Prostate gland (tissue), 2 donors: ENCODE measurements at regions not wholly inside any gene's neighbourhood (a gene's known extent, or its start where the extent isn't known, plus 50 kb on each side); places are given as distances from the start of the nearest gene placed in this dataset.

Experiments
- DNase-seq: peaks from one replicate; pipeline ENCODE4 v3.0.0-alpha.2; 2019; ENCODE audit warnings: low spot score
- H3K27ac ChIP-seq, 2 donors: fragments of 200-600 bp; sonication (generic); 2 replicates each; pipeline ENCODE4 v1.5.1; 2017 to 2019
- H3K27me3 ChIP-seq: fragments of 200-600 bp; sonication (generic); replicated peaks from 2 replicates; pipeline ENCODE4 v1.5.1; 2019; ENCODE audit not compliant: insufficient read depth
- H3K36me3 ChIP-seq, 2 donors: fragments of 200-600 bp; sonication (generic); 1 replicate in 1 of 2; 2 replicates in 1 of 2; pipeline versions ENCODE4 v1.5.1 to v1.8.1; 2017 to 2019
- H3K4me1 ChIP-seq: fragments of 200-600 bp; sonication (generic); replicated peaks from 2 replicates; pipeline ENCODE4 v1.5.1; 2019
- H3K4me3 ChIP-seq, 2 donors: fragments of 200-600 bp; sonication (generic); 2 replicates each; pipeline ENCODE4 v1.5.1; 2017 to 2019
- H3K9me3 ChIP-seq: fragments of 200-600 bp; sonication (generic); 2 replicates; pipeline ENCODE4 v1.5.1; 2017
- POLR2A ChIP-seq: fragments of 450-650 bp; IDR thresholded peaks from one replicate; pipeline ENCODE4 v1.6.1; 2016; ENCODE audit warnings: antibody characterized with exemption, mild to moderate bottlenecking
- POLR2AphosphoS5 ChIP-seq: sonication (generic); formaldehyde crosslinking; IDR thresholded peaks from one replicate; pipeline ENCODE4 v1.6.1; 2017; ENCODE audit warnings: antibody characterized with exemption
- WGBS: methylation state at CpG from one replicate; pipeline ENCODE4 v1.1.5; 2018; 5-methylcytosine and 5-hydroxymethylcytosine counted together
- intact Hi-C: fragments of 100-400 bp; cut with DNase I; formaldehyde crosslinking; loops from one replicate; pipeline ENCODE4 v1.14.2; 2022
- TF ChIP-seq, protein P1 (sequence below), 4 experiments: fragments of 200-600 bp in 2 of 4; fragments of 450-650 bp in 2 of 4; sonication (generic) in 2 of 4; IDR thresholded peaks; 1 replicate in 3 of 4; 2 replicates in 1 of 4; pipeline ENCODE4 v1.5.1; 2016 to 2019; ENCODE audit warnings: antibody characterized with exemption in 4 of 4, mild to moderate bottlenecking in 2 of 4, moderate library complexity in 2 of 4

DNA sequence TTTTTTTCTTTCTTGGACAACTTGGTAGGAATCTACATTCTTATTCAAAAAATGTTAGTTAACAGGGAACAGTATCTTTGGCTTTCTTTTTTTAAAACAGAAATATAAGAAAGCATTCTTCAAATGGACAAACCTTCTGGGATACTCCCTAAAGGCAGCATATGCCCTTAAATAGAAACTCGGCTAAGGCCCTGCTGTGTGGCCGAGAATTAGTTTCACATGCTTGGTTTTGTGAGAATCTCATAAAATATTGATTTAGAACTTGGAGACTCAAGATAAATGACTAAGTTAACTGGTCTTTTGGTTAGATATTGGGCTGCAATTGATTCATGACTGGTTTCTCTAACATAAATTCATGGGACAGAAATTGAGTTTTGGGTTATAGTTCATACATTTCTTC, 359.9 kb upstream of the XYLT1 start:
- DNase-seq, result no peak
- no peaks in the 10 kb centered on the region for H3K9me3 ChIP-seq
- no peaks in the 10 kb centered on the region for H3K4me1 ChIP-seq
- TF ChIP-seq, protein P1, sequence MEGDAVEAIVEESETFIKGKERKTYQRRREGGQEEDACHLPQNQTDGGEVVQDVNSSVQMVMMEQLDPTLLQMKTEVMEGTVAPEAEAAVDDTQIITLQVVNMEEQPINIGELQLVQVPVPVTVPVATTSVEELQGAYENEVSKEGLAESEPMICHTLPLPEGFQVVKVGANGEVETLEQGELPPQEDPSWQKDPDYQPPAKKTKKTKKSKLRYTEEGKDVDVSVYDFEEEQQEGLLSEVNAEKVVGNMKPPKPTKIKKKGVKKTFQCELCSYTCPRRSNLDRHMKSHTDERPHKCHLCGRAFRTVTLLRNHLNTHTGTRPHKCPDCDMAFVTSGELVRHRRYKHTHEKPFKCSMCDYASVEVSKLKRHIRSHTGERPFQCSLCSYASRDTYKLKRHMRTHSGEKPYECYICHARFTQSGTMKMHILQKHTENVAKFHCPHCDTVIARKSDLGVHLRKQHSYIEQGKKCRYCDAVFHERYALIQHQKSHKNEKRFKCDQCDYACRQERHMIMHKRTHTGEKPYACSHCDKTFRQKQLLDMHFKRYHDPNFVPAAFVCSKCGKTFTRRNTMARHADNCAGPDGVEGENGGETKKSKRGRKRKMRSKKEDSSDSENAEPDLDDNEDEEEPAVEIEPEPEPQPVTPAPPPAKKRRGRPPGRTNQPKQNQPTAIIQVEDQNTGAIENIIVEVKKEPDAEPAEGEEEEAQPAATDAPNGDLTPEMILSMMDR (IDR thresholded peaks at IDR 0.05), result no peak
- no peak for TF ChIP-seq POLR2AphosphoS5
- TF ChIP-seq POLR2A, result no peak
- H3K27ac ChIP-seq, result no peak overlapping the region
- no peaks in the 10 kb centered on the region for H3K27me3 ChIP-seq
- H3K4me3 ChIP-seq, result no peak overlapping the region
- WGBS, result 69% methylated on average over 2 of the region's 2 CpGs
- no peaks in the 10 kb centered on the region for H3K36me3 ChIP-seq
- intact Hi-C loops, result no loop called here

GRCh38 chr16:17829811-17830210, 359.1 kb upstream of the XYLT1 start:
- no peak for DNase-seq
- Histone ChIP-seq H3K36me3 (no peaks in the 10 kb centered on the region), H3K4me3 (no peak overlapping the region), H3K9me3 (no peaks in the 10 kb centered on the region), H3K27ac (no peak overlapping the region), H3K27me3 (no peaks in the 10 kb centered on the region), H3K4me1 (no peaks in the 10 kb centered on the region)
- no peak for TF ChIP-seq POLR2A
- TF ChIP-seq, protein P1 (IDR thresholded peaks at IDR 0.05), result no peak
- no peak for TF ChIP-seq POLR2AphosphoS5
- intact Hi-C loops, result no loop called here
- WGBS, result 61% methylated on average over 3 of the region's 3 CpGs

DNA sequence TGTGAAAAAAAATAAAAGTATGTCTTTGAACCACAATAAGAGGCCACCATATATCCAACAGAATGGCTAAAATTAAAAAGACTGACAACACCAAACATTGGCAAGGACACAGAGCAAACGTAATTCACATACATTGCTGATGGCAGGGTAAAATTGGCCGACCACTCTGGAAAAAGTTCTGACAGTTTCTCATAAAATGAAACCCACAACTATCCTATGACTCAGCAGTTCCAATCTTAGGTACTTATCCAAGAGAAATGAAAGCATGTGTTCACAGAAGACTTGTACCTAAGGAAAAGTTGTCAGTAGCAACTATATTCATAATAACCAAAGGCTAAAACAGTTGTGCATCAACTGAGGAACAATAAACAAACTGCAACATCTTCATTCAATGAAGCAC, 357.3 kb upstream of the XYLT1 start:
- H3K27ac ChIP-seq, result no peak overlapping the region
- no peaks in the 10 kb centered on the region for H3K9me3 ChIP-seq
- TF ChIP-seq, protein P1 (IDR thresholded peaks at IDR 0.05), result no peak
- no peak for TF ChIP-seq POLR2A
- no peak for TF ChIP-seq POLR2AphosphoS5
- H3K27me3 ChIP-seq, result no peaks in the 10 kb centered on the region
- intact Hi-C loops, result no loop called here
- no peak for DNase-seq
- H3K36me3 ChIP-seq, result no peaks in the 10 kb centered on the region
- no peaks in the 10 kb centered on the region for H3K4me1 ChIP-seq
- H3K4me3 ChIP-seq, result no peak overlapping the region
- 16% methylated on average over 2 of the region's 2 CpGs for WGBS

DNA sequence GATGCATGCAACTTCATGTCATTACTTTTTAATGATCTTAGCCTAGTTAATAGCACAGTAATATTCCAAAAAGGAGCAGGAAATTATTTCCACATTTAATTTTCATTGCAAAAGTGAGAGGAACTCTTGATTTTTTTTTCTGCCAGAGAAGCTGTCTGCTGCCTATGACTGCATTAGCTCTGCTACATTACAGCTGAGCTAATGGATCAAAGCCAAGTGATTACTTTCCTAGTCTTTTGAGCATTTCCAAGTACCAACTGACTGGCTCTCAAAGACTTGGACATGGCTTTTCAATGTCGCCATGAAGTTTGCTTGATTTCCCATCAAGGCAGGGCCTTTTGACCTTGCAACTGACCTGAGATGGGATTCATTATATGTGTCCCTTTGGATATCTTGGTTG, 356.6 kb upstream of the XYLT1 start:
- intact Hi-C loops, result no loop called here
- TF ChIP-seq, protein P1 (IDR thresholded peaks at IDR 0.05), result no peak
- no peak for TF ChIP-seq POLR2A
- no peak for TF ChIP-seq POLR2AphosphoS5
- WGBS, result 94% methylated on average over 1 of the region's 1 CpG

GRCh38 chr16:17817943-17818342, 347.2 kb upstream of the XYLT1 start:
- Histone ChIP-seq H3K9me3 (no peaks in the 10 kb centered on the region), H3K4me3 (no peak overlapping the region), H3K27ac (no peak overlapping the region), H3K36me3 (no peaks in the 10 kb centered on the region), H3K4me1 (no peaks in the 10 kb centered on the region), H3K27me3 (no peaks in the 10 kb centered on the region)
- TF ChIP-seq, protein P1 (IDR thresholded peaks at IDR 0.05), result no peak
- TF ChIP-seq POLR2AphosphoS5, result no peak
- no peak for TF ChIP-seq POLR2A
- DNase-seq, result no peak
- intact Hi-C loops, result no loop called here
- 69% methylated on average over 2 of the region's 2 CpGs for WGBS

More for the DNA sequence above, 356.6 kb upstream of the XYLT1 start:
- H3K4me1 ChIP-seq, result no peaks in the 10 kb centered on the region
- H3K27me3 ChIP-seq, result no peaks in the 10 kb centered on the region
- H3K4me3 ChIP-seq, result no peak overlapping the region
- H3K27ac ChIP-seq, result no peak overlapping the region
- no peaks in the 10 kb centered on the region for H3K9me3 ChIP-seq
- no peak for DNase-seq
- no peaks in the 10 kb centered on the region for H3K36me3 ChIP-seq
